Sigmoid colon (tissue), 3 donors: ENCODE measurements at regions not wholly inside any gene's neighbourhood (a gene's known extent, or its start where the extent isn't known, plus 50 kb on each side); places are given as distances from the start of the nearest gene placed in this dataset.

ENCODE experiments used
- POLR2A ChIP-seq, 2 donors: fragments of 450-650 bp; IDR thresholded peaks; one replicate each; pipeline ENCODE4 v1.6.1; 2016; ENCODE audit warnings: antibody characterized with exemption in 2 of 2, mild to moderate bottlenecking in 2 of 2, moderate library complexity in 2 of 2
- TF ChIP-seq, protein P1 (sequence below), 4 experiments: fragments of 450-650 bp in 3 of 4; fragments of 200-600 bp in 1 of 4; IDR thresholded peaks; one replicate each; pipeline ENCODE4 v1.5.1; 2016 to 2019; ENCODE audit warnings: antibody characterized with exemption in 4 of 4, mild to moderate bottlenecking in 3 of 4, moderate library complexity in 2 of 4

GRCh38 chr3:64873400-64873799 lies 185.6 kb upstream of the ADAMTS9 start:
- TF ChIP-seq, protein P1, sequence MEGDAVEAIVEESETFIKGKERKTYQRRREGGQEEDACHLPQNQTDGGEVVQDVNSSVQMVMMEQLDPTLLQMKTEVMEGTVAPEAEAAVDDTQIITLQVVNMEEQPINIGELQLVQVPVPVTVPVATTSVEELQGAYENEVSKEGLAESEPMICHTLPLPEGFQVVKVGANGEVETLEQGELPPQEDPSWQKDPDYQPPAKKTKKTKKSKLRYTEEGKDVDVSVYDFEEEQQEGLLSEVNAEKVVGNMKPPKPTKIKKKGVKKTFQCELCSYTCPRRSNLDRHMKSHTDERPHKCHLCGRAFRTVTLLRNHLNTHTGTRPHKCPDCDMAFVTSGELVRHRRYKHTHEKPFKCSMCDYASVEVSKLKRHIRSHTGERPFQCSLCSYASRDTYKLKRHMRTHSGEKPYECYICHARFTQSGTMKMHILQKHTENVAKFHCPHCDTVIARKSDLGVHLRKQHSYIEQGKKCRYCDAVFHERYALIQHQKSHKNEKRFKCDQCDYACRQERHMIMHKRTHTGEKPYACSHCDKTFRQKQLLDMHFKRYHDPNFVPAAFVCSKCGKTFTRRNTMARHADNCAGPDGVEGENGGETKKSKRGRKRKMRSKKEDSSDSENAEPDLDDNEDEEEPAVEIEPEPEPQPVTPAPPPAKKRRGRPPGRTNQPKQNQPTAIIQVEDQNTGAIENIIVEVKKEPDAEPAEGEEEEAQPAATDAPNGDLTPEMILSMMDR (IDR thresholded peaks at IDR 0.05) = no peak
- TF ChIP-seq POLR2A (IDR thresholded peaks at IDR 0.05) = no peak
